NCI-H128 (cell line): ENCODE measurements at regions not wholly inside any gene's neighbourhood (a gene's known extent, or its start where the extent isn't known, plus 50 kb on each side); places are given as distances from the start of the nearest gene placed in this dataset.

ENCODE experiments used
- DNase-seq: peaks from one replicate; lab custom pipeline; 2025; ENCODE audit not compliant: unreplicated experiment; lab: John Stamatoyannopoulos, UW

DNA sequence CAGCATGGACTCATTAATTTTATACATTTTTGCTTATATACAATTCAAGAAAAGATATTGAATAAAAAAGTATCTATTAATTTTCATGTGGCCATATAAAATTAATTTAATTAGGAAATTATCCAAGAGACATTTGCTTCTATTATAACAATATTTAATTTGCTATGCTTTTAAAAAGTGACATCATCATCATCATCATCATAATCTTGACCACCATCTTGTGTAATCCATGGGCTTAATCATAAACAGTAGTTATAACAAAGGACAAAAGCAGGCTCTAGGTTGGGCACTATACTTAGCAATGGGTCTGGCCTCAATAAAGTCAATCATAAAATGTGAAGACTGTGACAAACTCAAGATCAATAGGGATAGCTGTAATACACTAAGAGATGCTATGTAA lies 1031.6 kb downstream of the SLITRK1 start:
- no peak for DNase-seq

DNA sequence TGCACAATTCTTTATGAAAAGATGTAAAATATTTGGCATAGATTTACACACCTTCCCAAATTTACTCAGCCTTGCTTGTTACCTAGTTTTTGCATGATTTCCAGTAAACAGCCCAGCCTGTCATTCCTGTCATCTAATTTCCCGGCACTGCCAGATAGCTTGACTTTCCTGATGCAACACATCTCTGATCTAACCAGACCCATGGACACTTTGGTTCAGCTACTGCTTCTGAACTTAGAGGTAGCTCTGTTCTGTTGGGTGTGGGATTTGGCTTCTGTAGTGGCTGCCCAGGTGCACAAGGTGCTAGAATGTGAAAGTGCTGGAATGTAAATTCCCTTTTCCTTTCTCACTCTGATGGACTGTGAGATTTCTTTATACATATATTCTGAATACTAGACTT lies 1033.5 kb downstream of the SLITRK1 start:
- DNase-seq = no peak

DNA sequence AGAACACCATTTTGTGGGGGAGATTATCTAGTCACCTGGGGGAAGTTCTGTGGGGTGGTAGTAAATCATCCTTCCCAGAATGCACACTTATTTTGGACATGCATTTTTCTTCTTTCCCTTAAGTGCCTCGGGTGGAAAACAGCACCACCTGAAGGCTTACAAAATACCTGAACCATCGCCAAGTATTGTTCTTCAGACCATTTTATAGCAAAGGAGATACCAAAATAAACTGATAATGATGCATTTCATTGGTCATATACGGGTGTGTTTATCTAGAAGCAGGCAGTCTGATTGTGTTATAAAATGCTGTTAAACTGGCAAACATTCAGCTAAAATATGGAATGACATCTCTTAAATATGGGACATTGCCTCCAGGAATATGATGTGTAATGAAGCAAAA lies 1034.7 kb downstream of the SLITRK1 start:
- no peak for DNase-seq

DNA sequence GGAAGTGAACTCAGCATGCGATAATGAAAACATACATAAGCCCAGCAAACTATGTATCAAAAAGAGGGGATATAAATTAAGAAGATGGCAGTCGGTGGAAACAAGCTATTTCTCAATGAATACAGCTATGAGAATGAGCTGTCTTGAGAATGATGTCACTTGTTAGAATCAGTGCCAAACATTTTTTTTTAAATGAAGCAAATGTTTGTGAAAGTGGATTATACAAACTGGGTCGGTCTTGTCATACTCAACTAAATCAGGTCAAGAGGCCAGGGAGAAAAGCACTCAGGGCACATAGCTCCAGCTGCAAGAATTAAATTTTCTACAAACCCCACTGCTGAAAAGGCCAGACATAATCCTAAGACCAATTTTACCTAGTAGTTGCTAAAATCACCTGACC lies 1048.4 kb downstream of the SLITRK1 start:
- no peak for DNase-seq

DNA sequence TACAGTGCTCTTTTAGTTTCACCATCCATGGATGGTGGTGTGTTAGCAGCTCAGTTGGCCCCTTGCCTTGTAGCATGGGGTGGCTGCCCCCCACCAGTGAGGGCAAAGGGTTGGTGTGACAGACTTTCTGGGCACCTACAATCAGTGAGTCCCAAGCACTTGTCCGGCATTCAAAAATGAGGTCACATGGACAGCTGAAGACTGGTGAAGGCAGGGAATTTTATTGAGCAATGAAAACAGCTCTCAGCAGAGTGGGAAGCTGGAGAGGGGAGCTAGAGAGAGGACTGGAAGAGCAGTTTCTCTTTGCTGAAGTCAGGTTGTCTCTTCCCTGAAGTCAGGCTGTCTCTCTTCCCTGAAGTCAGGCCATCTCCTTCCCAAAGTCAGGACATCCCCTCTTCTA lies 1053.2 kb downstream of the SLITRK1 start:
- no peak for DNase-seq

DNA sequence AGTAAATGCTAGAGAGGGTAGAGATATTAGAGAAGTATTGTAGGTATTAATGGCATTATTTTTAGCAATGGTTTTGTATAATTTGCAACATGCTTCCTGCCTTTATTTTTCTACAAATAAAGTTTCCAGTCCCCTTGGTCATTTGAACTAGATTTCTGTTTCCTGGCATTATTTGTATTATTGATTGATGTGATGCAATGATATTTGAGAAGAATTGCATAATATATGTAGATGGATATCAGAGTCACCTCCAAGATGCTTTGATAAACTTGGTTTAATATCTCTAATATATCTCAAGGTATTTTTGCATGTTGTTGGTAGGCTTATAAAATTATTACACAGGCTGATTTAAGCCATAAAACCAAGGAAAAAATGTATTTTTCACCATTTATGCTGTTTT lies 1054.5 kb downstream of the SLITRK1 start:
- no peak for DNase-seq

DNA sequence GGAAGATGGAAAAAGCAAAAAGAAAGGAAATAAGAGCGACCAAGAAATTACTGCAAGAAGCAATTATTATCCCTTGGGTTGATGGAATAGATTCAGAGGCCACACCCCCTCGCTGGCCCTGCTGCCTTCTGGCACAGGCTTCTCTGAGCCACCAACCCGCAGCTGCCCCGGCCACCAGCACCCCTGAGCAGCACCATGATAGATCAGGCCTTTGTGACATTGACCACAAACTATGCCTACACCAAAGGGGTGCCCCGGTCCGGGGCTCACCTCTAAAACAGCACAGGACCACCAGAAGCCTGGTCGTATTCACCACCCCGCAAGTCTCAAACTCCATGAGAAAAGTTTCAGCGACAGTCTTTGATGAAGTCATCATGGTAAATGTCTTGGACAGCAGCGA lies 1059.3 kb downstream of the SLITRK1 start:
- DNase-seq = no peak

DNA sequence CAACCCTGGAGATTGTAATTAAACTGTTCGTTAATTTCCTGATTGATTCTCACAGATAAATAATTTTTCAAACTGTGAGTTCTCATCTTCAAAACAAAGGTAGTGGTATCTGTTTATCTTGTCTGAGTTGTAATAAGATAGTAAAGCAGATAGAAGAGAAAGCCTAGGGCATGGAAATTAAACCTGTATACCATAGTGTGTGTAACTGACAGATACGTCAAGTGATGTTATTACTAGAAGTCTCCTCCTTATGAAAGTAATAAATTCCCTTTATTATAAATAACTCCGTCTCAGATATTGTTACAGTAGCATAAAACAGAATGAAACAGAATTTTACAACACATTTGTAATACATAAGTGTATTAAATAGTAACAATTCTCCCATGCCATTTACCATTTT lies 1065.1 kb downstream of the SLITRK1 start:
- no peak for DNase-seq

DNA sequence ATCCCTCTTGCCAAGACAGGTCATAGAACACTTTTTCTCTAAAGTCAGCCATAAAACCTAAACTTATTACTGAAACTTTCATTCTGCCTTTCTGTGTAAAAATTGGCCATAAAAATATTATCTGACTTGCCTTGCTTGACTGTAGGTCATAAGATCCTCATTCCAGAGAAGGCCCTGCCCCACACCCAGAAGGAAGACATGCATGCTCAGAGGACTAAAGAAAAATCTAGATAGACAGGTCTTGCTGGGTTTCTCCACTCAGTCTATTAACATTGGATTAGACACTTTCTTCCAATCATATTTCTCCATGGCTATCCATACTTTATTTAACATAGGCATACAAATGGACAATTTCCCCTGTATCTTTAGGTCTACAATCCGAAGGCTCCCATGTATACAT lies 1066.5 kb downstream of the SLITRK1 start:
- no peak for DNase-seq

DNA sequence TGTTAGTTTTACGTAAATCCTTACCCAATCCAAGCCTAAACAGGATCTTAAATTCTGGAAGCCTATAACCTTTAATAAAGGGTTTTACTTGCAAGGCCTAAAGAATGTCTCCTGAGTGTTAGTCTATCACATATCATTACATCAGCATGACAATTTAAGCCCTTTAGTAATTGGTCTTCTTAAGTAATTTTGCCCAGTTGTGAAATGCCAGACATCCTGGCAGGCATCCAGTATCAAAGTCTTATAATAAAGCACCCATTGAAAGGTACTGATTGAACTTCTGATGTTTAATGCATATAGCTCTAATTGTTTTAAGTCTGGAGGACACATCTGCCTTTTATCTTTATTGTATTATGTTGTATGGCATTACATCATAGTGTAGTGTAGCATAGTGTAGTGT lies 1078.9 kb downstream of the SLITRK1 start:
- no peak for DNase-seq

DNA sequence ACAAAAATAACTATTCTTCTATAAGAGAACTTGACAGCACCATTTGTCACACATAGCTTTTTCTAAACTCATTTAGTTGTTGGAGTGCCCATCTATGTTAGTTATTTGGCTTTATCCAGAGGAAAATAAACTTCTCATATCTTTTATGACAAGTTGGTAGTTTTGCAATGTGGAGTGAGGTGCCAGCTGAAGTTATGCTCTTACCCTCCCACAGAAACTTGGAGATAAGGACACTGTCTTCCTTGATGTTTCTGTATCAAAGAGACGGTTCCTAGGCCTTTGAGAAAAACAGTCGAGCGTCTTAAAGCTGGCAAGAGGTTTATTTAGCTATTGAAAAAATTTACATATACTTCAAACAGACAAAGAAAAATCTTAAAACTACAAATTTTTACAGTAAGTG lies 1079.7 kb downstream of the SLITRK1 start:
- no peak for DNase-seq

DNA sequence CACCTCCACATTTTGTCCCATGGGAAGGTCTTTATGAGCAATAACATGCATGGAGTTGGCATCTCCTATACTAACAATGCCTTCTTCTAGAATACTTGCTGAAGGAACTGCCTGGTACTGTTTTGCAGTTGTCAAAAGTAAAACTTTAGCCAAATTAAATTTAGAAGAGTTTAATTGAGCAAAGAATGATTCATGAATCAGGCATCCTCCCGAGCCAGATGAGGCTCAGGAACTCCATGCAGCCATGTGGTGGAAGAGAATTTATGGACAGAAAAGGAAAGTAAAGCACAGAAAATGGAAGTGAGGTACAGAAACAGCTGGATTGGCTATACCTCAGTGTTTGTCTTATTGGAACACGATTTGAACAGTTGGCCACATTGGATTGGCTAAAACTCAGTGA lies 1081.9 kb downstream of the SLITRK1 start:
- no peak for DNase-seq

DNA sequence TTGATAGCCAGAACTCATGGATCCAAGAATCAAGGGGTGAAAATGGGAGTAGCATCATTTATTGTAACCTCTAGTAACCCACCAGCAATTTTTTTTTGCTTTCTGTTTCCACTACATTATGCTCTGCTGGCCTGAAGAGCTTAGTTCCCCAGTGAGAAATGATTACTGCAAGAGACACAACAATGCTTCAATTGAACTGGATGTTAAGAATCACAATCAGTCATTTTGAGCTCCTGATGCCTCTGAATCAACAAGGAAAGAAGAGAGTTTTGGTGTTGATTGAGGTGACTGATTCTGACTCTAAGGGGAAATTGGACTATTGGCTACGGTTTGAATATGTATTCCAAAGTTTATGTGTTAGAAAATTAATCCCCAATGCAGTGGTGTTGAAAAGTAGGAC lies 1084.4 kb downstream of the SLITRK1 start:
- no peak for DNase-seq

DNA sequence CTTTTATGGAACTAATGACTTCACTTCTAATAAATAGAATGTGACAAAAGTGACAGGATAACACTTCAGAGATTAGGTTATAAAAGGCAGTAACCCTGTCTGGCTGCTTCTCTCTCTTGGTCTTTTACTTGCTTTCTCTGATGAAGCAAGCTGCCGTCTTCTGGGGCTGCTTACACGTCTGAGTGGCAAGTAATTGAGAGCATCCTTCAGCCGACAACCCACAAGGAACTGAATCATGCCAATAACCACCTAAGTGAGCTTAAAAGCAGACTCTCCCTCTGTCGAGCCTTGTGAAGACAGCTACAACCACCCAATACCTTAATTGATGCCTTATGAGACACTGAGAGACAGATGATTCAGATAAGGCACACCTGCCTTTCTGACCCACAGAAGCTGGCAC lies 1091.2 kb downstream of the SLITRK1 start:
- no peak for DNase-seq

DNA sequence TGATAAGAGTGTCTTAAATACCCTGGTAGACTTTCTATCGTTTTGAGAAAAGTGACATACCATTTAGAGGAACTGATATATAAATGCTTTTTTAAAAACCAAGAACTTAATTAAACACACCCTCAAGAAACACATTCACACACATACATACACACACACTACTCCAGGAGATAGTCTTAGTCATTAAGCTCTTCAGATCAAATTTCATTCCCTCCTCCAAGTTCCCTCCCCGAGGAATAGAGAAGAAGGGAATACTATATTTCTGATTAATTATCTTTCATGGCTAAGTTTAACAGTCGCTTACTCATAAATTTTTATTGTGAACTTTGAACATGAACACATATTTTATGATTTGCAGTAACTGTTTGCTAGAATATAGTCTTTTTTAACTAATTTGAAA lies 1109.5 kb downstream of the SLITRK1 start:
- no peak for DNase-seq

DNA sequence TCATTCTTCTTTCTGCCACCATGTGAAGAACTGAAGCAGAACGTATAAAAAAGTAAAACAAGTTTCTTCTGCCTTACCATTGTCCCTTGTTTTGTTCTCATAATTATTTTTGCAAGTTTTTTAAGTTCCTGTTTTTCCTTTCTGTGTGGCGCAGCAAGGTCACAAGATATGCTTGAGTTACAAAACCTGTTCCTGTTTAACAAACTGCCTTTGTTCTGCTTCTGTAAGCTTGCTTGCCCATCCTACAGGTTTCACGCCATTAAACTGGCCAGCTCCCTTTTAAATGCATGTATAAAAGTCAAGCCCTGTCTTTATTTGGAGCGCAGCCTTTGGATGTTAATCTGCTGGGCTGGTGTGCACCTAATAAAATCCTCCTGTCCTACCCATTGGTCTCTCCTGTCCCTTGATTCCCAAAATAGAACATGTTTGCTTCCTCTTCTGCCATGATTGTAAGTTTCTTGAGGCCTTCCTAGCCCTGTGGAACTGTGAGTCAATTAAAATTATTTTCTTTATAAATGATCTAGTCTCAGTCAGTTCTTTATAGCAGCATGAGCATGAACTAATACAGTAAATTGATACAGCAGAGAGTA lies 1115.4 kb downstream of the SLITRK1 start:
- DNase-seq = no peak

DNA sequence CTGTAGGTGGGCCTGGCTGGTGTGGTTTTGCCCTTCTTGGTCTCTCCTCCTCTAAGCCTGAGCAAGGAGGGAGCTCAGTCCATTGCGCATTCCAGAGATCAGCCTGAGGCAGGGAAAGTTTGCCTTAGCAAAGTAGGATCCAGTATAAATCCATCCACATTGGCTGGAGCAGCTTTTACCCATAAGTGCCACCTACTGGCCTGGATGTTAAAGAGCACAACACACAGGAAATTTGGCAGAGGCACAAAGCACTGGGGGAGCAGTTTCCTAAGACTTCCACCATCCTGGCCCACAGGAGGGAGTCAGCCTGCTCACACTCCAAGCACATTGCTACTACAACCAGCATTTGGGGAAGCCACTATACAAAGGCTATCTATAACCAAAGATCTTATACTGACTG lies 1124.2 kb downstream of the SLITRK1 start:
- no peak for DNase-seq

DNA sequence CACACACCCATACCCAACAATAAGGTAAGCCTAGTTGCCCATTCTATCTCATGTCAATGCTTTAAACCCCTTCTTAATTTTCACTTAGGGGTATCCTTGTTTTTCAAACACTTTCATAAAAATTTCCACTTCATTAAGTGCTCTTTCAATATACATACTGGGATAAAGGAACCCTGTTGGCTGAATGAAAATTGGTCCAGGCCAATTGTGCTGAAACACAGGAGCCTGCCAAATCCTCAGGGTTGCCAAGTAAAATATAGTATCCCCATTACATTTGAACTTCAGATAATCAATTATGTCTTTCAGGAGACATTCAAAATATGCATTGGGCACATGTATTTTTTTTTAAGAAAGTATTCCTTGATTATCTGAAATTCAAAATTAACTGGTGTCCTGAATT lies 1131.1 kb downstream of the SLITRK1 start:
- no peak for DNase-seq

DNA sequence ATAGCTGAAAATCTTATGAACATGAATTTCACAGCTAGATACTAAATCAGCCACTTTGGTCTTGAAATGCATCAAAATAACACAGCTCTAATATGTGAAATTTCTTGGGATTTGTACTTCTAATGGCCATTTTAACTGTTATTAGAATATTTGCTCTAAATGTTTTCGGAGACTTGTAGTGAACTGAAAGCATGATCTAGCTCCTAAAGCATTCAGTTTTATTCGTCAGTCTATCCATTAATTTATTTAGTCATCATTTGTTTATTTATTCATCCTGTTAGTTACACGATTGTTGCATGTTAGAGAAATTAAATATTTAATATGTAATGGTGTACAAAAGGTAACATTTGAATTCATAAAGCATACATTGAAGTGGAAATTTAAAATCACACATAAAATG lies 1132.7 kb downstream of the SLITRK1 start:
- no peak for DNase-seq

DNA sequence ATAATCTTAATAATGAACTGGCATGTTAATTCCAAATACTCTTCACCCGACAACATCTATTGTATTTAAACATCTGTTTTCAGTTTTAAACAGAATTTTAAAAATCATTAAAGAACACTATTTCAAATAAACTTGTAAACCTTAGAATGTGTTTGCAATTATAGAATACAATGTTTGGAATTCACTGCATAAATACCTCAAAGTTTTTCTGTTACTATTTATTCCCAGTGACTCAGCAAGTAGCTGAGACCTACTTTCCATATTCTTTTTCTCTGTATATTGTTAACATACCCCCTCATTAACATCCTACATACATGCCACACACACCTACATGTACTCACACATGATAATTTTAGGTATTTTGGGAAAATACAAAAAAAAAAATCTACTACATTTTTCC lies 1134.3 kb downstream of the SLITRK1 start:
- DNase-seq = no peak

DNA sequence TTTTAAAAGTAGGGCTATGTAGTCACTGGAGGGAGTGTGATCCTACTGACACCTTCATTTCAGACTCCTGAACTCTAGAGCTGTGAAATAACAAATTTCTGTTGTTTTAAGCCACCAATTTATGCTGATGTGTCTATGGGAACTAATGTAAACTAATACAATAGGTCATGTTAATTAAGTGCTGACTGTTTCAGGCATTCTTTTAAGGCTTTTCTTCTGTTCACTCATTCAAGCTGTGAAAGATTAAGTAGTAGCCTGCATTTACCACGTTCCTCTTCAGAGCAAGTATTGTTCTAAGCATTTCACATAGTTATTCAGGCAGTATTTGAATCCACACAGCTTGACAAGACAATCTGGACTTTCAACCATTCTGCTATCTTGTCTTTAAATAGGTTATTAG lies 1135.0 kb downstream of the SLITRK1 start:
- DNase-seq = no peak

DNA sequence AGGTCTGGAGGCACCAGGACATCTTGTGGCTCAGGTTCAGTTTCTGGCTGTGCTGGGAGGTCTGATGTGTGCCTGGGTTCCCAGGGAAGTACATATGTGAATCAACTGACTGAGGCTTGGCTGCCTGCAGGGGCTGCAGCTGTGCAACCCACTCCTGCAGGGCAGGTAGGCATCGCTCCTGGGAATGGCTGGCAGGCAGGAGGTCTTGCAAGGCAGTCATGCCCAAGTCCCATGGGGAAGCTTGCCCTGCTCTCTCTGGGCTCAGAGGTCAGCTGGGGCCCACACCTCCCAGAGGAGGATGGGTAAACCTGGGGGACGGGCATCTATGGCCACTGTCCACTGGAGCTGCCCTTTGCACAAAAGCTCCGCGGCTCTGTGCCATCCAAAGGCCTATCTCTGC lies 1141.8 kb downstream of the SLITRK1 start:
- no peak for DNase-seq

DNA sequence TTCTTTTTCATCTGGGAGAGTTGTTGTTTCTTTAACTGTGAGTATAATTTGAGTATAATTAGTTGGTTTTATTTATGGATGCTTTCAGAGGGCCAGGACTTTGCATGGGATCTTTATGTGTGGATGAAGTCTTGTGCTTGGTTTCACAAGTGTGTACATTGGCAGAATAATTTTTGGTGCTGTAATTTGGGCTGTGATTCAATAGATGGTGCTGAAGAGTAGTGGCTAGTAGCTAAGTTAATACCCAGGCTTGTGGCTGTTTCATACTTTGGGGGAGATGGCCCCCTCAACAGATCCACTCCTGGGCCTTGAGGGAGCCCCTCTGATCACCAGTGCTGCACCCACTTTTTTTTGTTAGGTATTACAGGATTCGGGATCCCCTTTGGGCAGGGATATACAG lies 1142.4 kb downstream of the SLITRK1 start:
- no peak for DNase-seq

DNA sequence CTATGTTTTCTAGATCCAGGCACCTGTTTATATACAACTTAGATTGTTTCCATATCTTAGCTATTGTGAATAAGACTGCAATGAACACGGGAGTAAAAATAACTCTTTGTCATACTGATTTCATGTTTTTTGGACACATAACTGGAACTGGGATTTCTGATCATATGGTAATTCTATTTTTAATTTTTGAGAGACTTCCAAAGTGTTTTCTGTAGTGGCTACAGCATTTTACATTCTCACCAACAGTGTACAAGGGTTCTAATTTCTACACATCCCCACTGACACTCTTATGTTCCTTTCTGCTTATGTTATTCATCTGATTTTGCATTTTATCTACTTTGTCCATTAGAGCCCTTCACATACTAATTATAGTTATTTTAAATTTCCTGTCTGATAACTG lies 1152.9 kb downstream of the SLITRK1 start:
- DNase-seq = no peak
